Esophagus muscularis mucosa (tissue), 3 donors: ENCODE measurements at regions not wholly inside any gene's neighbourhood (a gene's known extent, or its start where the extent isn't known, plus 50 kb on each side); places are given as distances from the start of the nearest gene placed in this dataset.

Experiments
- EP300 ChIP-seq: sonication (generic); formaldehyde crosslinking; IDR thresholded peaks from one replicate; pipeline ENCODE4 v1.6.1; 2017; ENCODE audit warnings: antibody characterized with exemption
- TF ChIP-seq, protein P1 (sequence below), 3 experiments: fragments of 200-600 bp in 2 of 3; fragments of 450-650 bp in 1 of 3; sonication (generic) in 2 of 3; IDR thresholded peaks; one replicate each; pipeline ENCODE4 v1.5.1; 2017 to 2019; ENCODE audit warnings: antibody characterized with exemption in 3 of 3, mild to moderate bottlenecking in 2 of 3, moderate library complexity in 1 of 3

DNA sequence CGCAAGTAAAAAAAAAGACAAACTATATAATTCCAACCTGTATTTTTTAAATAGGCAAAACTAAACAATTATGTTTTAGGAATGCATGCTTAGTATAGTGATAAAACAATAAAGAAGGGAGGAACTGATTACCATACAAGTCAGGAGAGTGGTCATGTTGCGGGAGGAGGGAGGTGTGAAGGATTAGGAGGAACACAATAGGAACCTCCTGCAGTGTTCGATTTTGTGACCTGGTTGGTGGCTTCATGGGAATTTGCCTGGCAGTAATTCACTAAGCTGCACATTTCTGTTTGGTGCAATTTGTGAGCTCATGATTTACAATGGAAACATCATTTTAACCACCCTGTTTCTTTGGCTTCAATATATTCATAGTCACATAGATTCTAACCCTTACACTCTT, 78.3 kb downstream of the TPRA1 start:
- TF ChIP-seq, protein P1, sequence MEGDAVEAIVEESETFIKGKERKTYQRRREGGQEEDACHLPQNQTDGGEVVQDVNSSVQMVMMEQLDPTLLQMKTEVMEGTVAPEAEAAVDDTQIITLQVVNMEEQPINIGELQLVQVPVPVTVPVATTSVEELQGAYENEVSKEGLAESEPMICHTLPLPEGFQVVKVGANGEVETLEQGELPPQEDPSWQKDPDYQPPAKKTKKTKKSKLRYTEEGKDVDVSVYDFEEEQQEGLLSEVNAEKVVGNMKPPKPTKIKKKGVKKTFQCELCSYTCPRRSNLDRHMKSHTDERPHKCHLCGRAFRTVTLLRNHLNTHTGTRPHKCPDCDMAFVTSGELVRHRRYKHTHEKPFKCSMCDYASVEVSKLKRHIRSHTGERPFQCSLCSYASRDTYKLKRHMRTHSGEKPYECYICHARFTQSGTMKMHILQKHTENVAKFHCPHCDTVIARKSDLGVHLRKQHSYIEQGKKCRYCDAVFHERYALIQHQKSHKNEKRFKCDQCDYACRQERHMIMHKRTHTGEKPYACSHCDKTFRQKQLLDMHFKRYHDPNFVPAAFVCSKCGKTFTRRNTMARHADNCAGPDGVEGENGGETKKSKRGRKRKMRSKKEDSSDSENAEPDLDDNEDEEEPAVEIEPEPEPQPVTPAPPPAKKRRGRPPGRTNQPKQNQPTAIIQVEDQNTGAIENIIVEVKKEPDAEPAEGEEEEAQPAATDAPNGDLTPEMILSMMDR (IDR thresholded peaks at IDR 0.05), result no peak
- no peak for TF ChIP-seq EP300
